ENCODE measurements at regions not wholly inside any gene's neighbourhood (a gene's known extent, or its start where the extent isn't known, plus 50 kb on each side); places are given as distances from the start of the nearest gene placed in this dataset.

DNA sequence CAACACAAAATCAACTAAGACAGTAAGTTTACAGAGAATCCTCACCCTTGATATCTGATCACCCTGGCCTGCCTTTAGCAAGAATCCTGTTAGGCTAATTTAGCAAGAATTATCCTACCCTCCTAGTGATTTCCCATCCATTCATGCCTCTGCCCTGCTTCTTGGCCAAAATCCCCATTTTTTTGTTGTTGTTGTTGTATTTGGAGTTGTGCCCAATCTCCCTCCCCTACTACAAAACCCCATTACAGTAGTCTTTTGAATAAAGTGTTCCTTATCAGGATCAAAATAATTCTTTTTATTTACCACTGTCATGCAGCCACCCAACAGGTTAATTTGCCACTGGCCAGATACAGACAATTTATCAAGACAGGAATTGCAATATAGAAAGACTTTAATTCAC lies 58.5 kb upstream of the CLINT1 start:
- BruUV-seq (replicated peaks): no TSS peak
- Mint-ChIP-seq H3K4me3 (ENCODE audit: unreplicated experiment) (no peak overlapping the region), H3K36me3 (ENCODE audit: insufficient read depth, unreplicated experiment) (no peaks in the 10 kb centered on the region), H3K27ac (ENCODE audit: low read depth, unreplicated experiment) (peak overlapping the region; percentile 38), H3K27me3 (ENCODE audit: insufficient read depth, unreplicated experiment) (no peaks in the 10 kb centered on the region), H3K9me3 (ENCODE audit: unreplicated experiment) (no peaks in the 10 kb centered on the region), H3K4me1 (ENCODE audit: insufficient read depth, unreplicated experiment) (peaks cover 32% of the 10 kb centered on the region)
- ChIA-PET CTCF (interaction anchor here (0.6 to 4.4 kb wide), 13 partner anchors 12 to 144 kb away, joined by 3 to 37 read pairs (median 4); no protein-coding TSS in a partner anchor), POLR2A (no interaction called here)
- DNase-seq (ENCODE audit: unreplicated experiment): peak; percentile 38
- TF ChIP-seq, protein P1, sequence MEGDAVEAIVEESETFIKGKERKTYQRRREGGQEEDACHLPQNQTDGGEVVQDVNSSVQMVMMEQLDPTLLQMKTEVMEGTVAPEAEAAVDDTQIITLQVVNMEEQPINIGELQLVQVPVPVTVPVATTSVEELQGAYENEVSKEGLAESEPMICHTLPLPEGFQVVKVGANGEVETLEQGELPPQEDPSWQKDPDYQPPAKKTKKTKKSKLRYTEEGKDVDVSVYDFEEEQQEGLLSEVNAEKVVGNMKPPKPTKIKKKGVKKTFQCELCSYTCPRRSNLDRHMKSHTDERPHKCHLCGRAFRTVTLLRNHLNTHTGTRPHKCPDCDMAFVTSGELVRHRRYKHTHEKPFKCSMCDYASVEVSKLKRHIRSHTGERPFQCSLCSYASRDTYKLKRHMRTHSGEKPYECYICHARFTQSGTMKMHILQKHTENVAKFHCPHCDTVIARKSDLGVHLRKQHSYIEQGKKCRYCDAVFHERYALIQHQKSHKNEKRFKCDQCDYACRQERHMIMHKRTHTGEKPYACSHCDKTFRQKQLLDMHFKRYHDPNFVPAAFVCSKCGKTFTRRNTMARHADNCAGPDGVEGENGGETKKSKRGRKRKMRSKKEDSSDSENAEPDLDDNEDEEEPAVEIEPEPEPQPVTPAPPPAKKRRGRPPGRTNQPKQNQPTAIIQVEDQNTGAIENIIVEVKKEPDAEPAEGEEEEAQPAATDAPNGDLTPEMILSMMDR (IDR thresholded peaks at IDR 0.05; ENCODE audit: unreplicated experiment): no peak
- intact Hi-C loops (cut with micrococcal nuclease): no loop called here

DNA sequence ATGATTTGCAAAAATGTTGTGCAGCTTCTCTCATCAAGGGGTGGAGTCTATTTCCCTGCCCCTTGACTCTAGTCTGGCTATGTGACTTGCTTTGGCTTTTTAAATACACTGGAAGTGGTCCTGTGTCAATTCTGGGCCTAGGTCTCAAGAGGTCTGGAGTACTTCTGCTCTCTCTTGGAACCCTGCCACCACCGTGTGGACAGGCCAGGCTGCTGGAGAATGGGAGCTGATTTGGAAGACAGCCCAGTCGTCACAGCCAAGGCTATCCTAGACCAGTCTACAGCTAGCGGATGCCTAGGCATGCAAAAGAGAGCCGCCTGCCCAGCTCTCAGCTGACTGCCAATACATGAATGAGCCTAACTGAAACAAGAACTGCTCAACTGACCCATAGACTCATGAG lies 56.7 kb upstream of the CLINT1 start:
- TF ChIP-seq, protein P1 (IDR thresholded peaks at IDR 0.05; ENCODE audit: unreplicated experiment): no peak
- Mint-ChIP-seq H3K4me3 (ENCODE audit: unreplicated experiment) (no peak overlapping the region), H3K4me1 (ENCODE audit: insufficient read depth, unreplicated experiment) (peaks cover 32% of the 10 kb centered on the region), H3K27ac (ENCODE audit: low read depth, unreplicated experiment) (no peak overlapping the region), H3K27me3 (ENCODE audit: insufficient read depth, unreplicated experiment) (no peaks in the 10 kb centered on the region), H3K9me3 (ENCODE audit: unreplicated experiment) (no peaks in the 10 kb centered on the region), H3K36me3 (ENCODE audit: insufficient read depth, unreplicated experiment) (peaks cover 5% of the 10 kb centered on the region)
- DNase-seq (ENCODE audit: unreplicated experiment): peak; percentile 59
- intact Hi-C loops (cut with micrococcal nuclease): no loop called here
- POLR2A ChIA-PET: interaction anchor here (0.7 kb wide), 1 partner anchor 55 kb away, joined by 3 read pairs; no protein-coding TSS in a partner anchor
- CTCF ChIA-PET: interaction anchor here (0.7 to 4.4 kb wide), 9 partner anchors 8 to 172 kb away, joined by 3 to 37 read pairs (median 5); no protein-coding TSS in a partner anchor
- no TSS peak for BruUV-seq (replicated peaks)

DNA sequence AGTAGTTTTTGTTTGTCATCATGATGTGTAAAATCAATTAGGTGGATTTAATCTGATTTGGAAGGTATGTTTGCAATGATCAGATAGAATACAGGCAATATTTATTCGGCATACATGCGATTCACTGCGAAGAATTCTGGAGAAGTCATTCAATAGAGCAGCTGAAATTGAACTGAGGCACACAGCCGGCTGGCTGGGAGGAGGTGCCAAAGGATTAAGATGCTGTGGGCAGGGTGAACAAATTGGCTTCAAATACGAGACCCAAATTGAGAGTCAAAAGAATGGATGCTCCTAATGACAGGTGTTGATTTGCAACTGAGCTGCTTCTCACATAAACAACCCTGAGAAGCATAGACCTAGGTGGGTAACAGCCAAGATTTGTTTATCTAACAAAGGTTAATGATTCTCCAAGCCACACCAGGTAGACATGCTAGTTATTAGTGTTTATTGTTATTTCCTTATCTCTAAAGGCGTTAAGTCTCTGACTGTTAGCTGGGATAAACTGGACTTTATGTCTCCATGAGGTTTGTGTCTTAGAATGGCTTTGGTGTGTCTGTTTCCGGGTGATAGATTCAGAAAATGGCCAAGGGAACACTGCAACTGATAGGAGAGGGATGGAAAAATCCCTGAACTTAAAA lies 55.3 kb upstream of the CLINT1 start:
- H3K4me1 Mint-ChIP-seq (ENCODE audit: insufficient read depth, unreplicated experiment): peaks cover 22% of the 10 kb centered on the region
- intact Hi-C loops (cut with micrococcal nuclease): no loop called here
- POLR2A ChIA-PET: interaction anchor here (0.8 to 1.3 kb wide), 2 partner anchors 21 to 57 kb away, joined by 3 read pairs; no protein-coding TSS in a partner anchor
- no peak overlapping the region for H3K27ac Mint-ChIP-seq (ENCODE audit: low read depth, unreplicated experiment)
- TF ChIP-seq, protein P1 (IDR thresholded peaks at IDR 0.05; ENCODE audit: unreplicated experiment): no peak
- no TSS peak for BruUV-seq (replicated peaks)
- CTCF ChIA-PET: interaction anchor here (0.5 to 4.4 kb wide), 8 partner anchors 11 to 1568 kb away, joined by 3 to 37 read pairs (median 4); no protein-coding TSS in a partner anchor
- H3K36me3 Mint-ChIP-seq (ENCODE audit: insufficient read depth, unreplicated experiment): peaks cover 5% of the 10 kb centered on the region
- no peak overlapping the region for H3K4me3 Mint-ChIP-seq (ENCODE audit: unreplicated experiment)
- H3K27me3 Mint-ChIP-seq (ENCODE audit: insufficient read depth, unreplicated experiment): no peaks in the 10 kb centered on the region
- no peaks in the 10 kb centered on the region for H3K9me3 Mint-ChIP-seq (ENCODE audit: unreplicated experiment)
- no peak for DNase-seq (ENCODE audit: unreplicated experiment)

DNA sequence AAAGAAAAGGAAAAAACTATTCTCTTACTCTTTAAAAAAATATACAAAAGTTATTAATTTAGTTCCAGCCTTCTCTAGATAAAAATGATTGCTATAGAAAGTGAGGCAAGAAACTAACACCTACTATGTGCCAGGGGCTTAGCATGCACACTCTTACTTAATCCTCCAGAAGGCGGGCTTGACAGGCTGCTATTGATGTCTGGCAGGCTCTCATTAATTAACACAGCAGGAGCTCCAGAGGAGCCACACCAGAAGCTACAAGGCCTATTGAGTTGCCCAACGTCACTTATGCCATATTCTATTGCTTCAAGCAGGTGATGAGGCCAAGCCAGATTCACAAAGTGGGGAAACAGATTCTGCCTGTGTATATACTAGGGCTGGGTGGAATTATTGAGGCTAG lies 54.6 kb upstream of the CLINT1 start:
- H3K27me3 Mint-ChIP-seq (ENCODE audit: insufficient read depth, unreplicated experiment): no peaks in the 10 kb centered on the region
- BruUV-seq (replicated peaks): no TSS peak
- intact Hi-C loops (cut with micrococcal nuclease): no loop called here
- no peak overlapping the region for H3K27ac Mint-ChIP-seq (ENCODE audit: low read depth, unreplicated experiment)
- H3K4me3 Mint-ChIP-seq (ENCODE audit: unreplicated experiment): no peak overlapping the region
- H3K36me3 Mint-ChIP-seq (ENCODE audit: insufficient read depth, unreplicated experiment): peaks cover 5% of the 10 kb centered on the region
- TF ChIP-seq, protein P1 (IDR thresholded peaks at IDR 0.05; ENCODE audit: unreplicated experiment): no peak
- peaks cover 19% of the 10 kb centered on the region for H3K4me1 Mint-ChIP-seq (ENCODE audit: insufficient read depth, unreplicated experiment)
- ChIA-PET POLR2A (interaction anchor here (0.8 to 1.3 kb wide), 2 partner anchors 21 to 56 kb away, joined by 3 read pairs; no protein-coding TSS in a partner anchor), CTCF (interaction anchor here (0.5 to 4.4 kb wide), 5 partner anchors 10 to 243 kb away, joined by 3 to 37 read pairs (median 3); no protein-coding TSS in a partner anchor)
- DNase-seq (ENCODE audit: unreplicated experiment): no peak
- H3K9me3 Mint-ChIP-seq (ENCODE audit: unreplicated experiment): no peaks in the 10 kb centered on the region
